LNCAP (cell line): ENCODE measurements at regions not wholly inside any gene's neighbourhood (a gene's known extent, or its start where the extent isn't known, plus 50 kb on each side); places are given as distances from the start of the nearest gene placed in this dataset.

ENCODE experiments used
- TF ChIP-seq, protein P1 (sequence below): fragments of 450-650 bp; IDR thresholded peaks from 2 replicates; pipeline ENCODE4 v1.5.1; 2017; ENCODE audit warnings: mild to moderate bottlenecking

DNA sequence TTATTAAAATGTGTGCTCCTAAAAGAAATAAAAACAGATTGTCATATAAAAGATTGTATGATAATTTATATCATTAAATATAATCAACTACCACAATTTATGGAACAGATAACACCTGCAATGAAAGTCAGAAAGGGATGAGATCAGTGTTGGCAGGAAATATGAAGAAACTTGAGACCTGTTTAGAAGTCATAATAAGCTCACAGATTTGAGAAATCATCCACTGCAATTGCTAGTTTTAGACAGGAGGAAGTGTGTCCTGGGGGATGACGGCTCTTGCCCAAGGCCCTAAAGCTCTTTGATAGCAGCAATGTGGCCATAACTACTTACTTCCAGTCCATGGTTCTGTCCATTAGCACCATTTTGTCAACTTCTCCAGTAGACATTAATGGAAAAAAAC, 122.8 kb upstream of the SOX5 start:
- TF ChIP-seq, protein P1, sequence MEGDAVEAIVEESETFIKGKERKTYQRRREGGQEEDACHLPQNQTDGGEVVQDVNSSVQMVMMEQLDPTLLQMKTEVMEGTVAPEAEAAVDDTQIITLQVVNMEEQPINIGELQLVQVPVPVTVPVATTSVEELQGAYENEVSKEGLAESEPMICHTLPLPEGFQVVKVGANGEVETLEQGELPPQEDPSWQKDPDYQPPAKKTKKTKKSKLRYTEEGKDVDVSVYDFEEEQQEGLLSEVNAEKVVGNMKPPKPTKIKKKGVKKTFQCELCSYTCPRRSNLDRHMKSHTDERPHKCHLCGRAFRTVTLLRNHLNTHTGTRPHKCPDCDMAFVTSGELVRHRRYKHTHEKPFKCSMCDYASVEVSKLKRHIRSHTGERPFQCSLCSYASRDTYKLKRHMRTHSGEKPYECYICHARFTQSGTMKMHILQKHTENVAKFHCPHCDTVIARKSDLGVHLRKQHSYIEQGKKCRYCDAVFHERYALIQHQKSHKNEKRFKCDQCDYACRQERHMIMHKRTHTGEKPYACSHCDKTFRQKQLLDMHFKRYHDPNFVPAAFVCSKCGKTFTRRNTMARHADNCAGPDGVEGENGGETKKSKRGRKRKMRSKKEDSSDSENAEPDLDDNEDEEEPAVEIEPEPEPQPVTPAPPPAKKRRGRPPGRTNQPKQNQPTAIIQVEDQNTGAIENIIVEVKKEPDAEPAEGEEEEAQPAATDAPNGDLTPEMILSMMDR = no peak

DNA sequence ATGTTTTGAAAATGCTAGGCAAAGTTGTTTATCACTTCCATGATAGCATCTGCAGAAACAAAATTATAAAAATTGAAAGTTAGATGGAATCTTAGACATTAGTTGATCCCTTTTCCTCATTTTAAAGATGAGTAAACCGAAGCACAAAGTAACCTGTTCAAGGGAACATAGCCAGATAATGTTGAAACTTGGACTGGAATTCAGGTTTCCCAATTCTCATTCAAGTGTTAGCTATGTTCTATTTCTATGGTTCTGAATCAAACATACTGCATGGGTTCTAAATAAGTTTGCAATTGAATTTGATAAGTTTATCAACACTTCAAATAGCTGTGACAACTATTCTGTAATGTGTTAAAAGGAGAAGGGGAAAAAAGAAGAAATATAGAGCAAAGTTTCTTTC, 122.4 kb upstream of the SOX5 start:
- TF ChIP-seq, protein P1 = no peak

DNA sequence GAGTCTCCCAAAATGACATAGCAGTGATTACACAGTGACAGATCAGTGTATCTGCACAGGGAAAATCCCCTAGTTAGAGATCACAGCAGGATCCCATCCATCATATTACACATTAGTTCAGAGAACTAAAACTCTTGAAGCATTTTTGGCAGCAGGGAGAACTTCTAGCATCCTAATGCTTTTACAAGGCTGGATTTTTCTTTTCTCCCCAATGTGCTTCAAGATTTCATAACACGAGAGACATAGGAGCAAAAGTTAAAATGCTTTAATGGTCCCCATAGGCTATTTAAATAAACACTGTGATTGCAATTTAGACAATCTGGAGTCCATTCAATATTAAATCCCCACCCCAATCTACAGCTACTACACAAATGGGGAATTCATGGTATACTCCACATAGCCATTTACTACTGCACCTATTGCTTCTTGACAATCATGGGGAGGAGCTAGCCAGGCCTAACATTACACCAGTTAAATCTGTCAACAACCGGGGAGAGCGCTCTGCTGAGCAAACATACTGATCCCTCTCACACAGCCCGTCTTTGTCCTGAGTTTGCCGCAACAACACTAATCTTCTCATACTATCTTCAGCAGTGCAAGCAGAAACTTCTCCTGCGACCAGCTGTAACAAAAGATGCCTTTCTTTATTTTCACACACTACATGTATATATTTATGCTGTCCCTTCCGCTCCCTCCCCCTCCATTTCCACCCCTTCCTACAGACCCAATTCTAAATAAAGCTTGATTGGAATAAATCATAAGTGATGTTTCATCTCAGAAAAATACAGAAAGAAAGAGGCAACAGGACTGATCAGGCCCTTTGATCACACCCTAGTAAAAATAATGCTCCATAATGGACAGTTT, 120.3 kb upstream of the SOX5 start:
- TF ChIP-seq, protein P1 = no peak

- TF ChIP-seq, protein P1 = no peak
Observed at GRCh38 chr12:24066865-24067264, 117.4 kb upstream of the SOX5 start.

GRCh38 chr12:24066097-24066496, 116.6 kb upstream of the SOX5 start:
- TF ChIP-seq, protein P1 = no peak

- TF ChIP-seq, protein P1 = no peak
Observed at GRCh38 chr12:24062642-24063245, 113.3 kb upstream of the SOX5 start.

GRCh38 chr12:24060089-24060488, 110.6 kb upstream of the SOX5 start:
- TF ChIP-seq, protein P1 = no peak
